Epithelial cell of proximal tubule (primary cell): ENCODE measurements at regions not wholly inside any gene's neighbourhood (a gene's known extent, or its start where the extent isn't known, plus 50 kb on each side); places are given as distances from the start of the nearest gene placed in this dataset.

Experiments used
- DNase-seq: peaks from one replicate; pipeline ENCODE4 v3.0.0-alpha.2; 2011; ENCODE audit warnings: low read depth
- H3K4me3 ChIP-seq: 2 replicates; pipeline ENCODE4 v1.5.1; 2011; ENCODE audit warnings: low read depth, mild to moderate bottlenecking, low read length
- CTCF ChIP-seq: conservative IDR thresholded peaks from 2 replicates; pipeline ENCODE4 v1.5.1; 2012; ENCODE audit warnings: low read depth, mild to moderate bottlenecking, low read length

- no peak for TF ChIP-seq CTCF
- no peak for DNase-seq
- H3K4me3 ChIP-seq = no peak overlapping the region
Measured at GRCh38 chr14:22341049-22341448, 248.0 kb downstream of the DAD1 start.

GRCh38 chr14:22338917-22339715, 249.9 kb downstream of the DAD1 start:
- no peak overlapping the region for H3K4me3 ChIP-seq
- no peak for DNase-seq
- TF ChIP-seq CTCF = no peak

- H3K4me3 ChIP-seq = no peak overlapping the region
- no peak for TF ChIP-seq CTCF
- no peak for DNase-seq
Measured at GRCh38 chr14:22338381-22338780, 250.6 kb downstream of the DAD1 start.

- TF ChIP-seq CTCF = no peak
- H3K4me3 ChIP-seq = no peak overlapping the region
Measured at GRCh38 chr14:22337938-22338337, 251.1 kb downstream of the DAD1 start.

GRCh38 chr14:22337521-22337920, 251.5 kb downstream of the DAD1 start:
- no peak for TF ChIP-seq CTCF
- no peak for DNase-seq
- H3K4me3 ChIP-seq = no peak overlapping the region

More at GRCh38 chr14:22337938-22338337, 251.1 kb downstream of the DAD1 start:
- no peak for DNase-seq

GRCh38 chr14:22336031-22336430, 253.0 kb downstream of the DAD1 start:
- no peak overlapping the region for H3K4me3 ChIP-seq
- TF ChIP-seq CTCF = no peak
- DNase-seq = no peak

GRCh38 chr14:22334627-22335026, 254.4 kb downstream of the DAD1 start:
- DNase-seq = no peak
- no peak overlapping the region for H3K4me3 ChIP-seq

More at GRCh38 chr14:22334627-22335026, 254.4 kb downstream of the DAD1 start:
- TF ChIP-seq CTCF = no peak
